Trophoblast cell (in vitro differentiated cells and primary cell): ENCODE measurements at regions not wholly inside any gene's neighbourhood (a gene's known extent, or its start where the extent isn't known, plus 50 kb on each side); places are given as distances from the start of the nearest gene placed in this dataset.
A peak's percentile ranks its signal among the peaks of the same experiment; 100 is the strongest.

Experiments used
- DNase-seq, 2 donors: peaks; one replicate each; pipeline ENCODE4 v3.0.0-alpha.2; 2016
- H2AFZ ChIP-seq: 2 replicates; pipeline ENCODE4 v1.6.1; 2013; ENCODE audit warnings: low read length, moderate library complexity, mild to moderate bottlenecking; ENCODE audit not compliant: insufficient read depth, poor library complexity
- H2AK5ac ChIP-seq: 2 replicates; pipeline ENCODE4 v1.6.1; 2013; ENCODE audit warnings: mild to moderate bottlenecking, low read length
- H2BK120ac ChIP-seq: 2 replicates; pipeline ENCODE4 v1.6.1; 2013; ENCODE audit warnings: low read length, mild to moderate bottlenecking, moderate library complexity; ENCODE audit not compliant: insufficient read depth, poor library complexity
- H2BK12ac ChIP-seq: 2 replicates; pipeline ENCODE4 v1.6.1; 2013; ENCODE audit warnings: mild to moderate bottlenecking, low read length, moderate library complexity
- H2BK5ac ChIP-seq: 2 replicates; pipeline ENCODE4 v1.6.1; 2013; ENCODE audit warnings: low read length, low read depth, moderate library complexity, mild to moderate bottlenecking; ENCODE audit not compliant: poor library complexity
- H3K14ac ChIP-seq: 2 replicates; pipeline ENCODE4 v1.6.1; 2013; ENCODE audit warnings: mild to moderate bottlenecking, low read length
- H3K18ac ChIP-seq: 2 replicates; pipeline ENCODE4 v1.6.1; 2013; ENCODE audit warnings: mild to moderate bottlenecking, low read length
- H3K23ac ChIP-seq: 2 replicates; pipeline ENCODE4 v1.6.1; 2013; ENCODE audit warnings: low read length
- H3K27ac ChIP-seq: 2 replicates; pipeline ENCODE4 v1.5.1; 2013; ENCODE audit warnings: low read depth, mild to moderate bottlenecking, inconsistent platforms, low read length, moderate library complexity
- H3K27me3 ChIP-seq: 2 replicates; pipeline ENCODE4 v1.6.1; 2013; ENCODE audit warnings: inconsistent platforms, mild to moderate bottlenecking, low read length, moderate library complexity; ENCODE audit not compliant: insufficient read depth
- H3K36me3 ChIP-seq, 2 experiments: 1 replicate in 1 of 2; 2 replicates in 1 of 2; pipeline ENCODE4 v1.6.1; 2013; ENCODE audit warnings: low read length in 2 of 2, mild to moderate bottlenecking in 2 of 2, moderate library complexity in 1 of 2; ENCODE audit not compliant: insufficient read depth in 2 of 2, control insufficient read depth in 1 of 2
- H3K4ac ChIP-seq: 2 replicates; pipeline ENCODE4 v1.6.1; 2013; ENCODE audit warnings: low read depth, mild to moderate bottlenecking, low read length, moderate library complexity
- H3K4me1 ChIP-seq, 2 experiments: 1 replicate in 1 of 2; 2 replicates in 1 of 2; pipeline ENCODE4 v1.6.1; 2013; ENCODE audit warnings: low read length in 2 of 2, mild to moderate bottlenecking in 2 of 2, moderate library complexity in 1 of 2; ENCODE audit not compliant: insufficient read depth in 2 of 2, control insufficient read depth in 1 of 2
- H3K4me2 ChIP-seq: 2 replicates; pipeline ENCODE4 v1.6.1; 2013; ENCODE audit warnings: inconsistent platforms, mild to moderate bottlenecking, low read length, moderate library complexity
- H3K4me3 ChIP-seq: 2 replicates; pipeline ENCODE4 v1.5.1; 2013; ENCODE audit warnings: mild to moderate bottlenecking, low read depth, low read length, inconsistent platforms
- H3K79me1 ChIP-seq: one replicate; pipeline ENCODE4 v1.6.1; 2013; ENCODE audit warnings: low read length
- H3K79me2 ChIP-seq: 2 replicates; pipeline ENCODE4 v1.6.1; 2013; ENCODE audit warnings: low read length, mild to moderate bottlenecking; ENCODE audit not compliant: control insufficient read depth, insufficient read depth, poor library complexity
- H3K9ac ChIP-seq: 2 replicates; pipeline ENCODE4 v1.6.1; 2013; ENCODE audit warnings: mild to moderate bottlenecking, low read length
- H3K9me3 ChIP-seq: 2 replicates; pipeline ENCODE4 v1.6.1; 2013; ENCODE audit warnings: low read depth, mild to moderate bottlenecking, control low read depth, inconsistent platforms, low read length; ENCODE audit not compliant: insufficient read depth
- H4K12ac ChIP-seq: 2 replicates; pipeline ENCODE4 v1.6.1; 2013; ENCODE audit warnings: low read depth, mild to moderate bottlenecking, low read length, moderate library complexity
- H4K8ac ChIP-seq: 2 replicates; pipeline ENCODE4 v1.6.1; 2013; ENCODE audit warnings: low read depth, mild to moderate bottlenecking, low read length, moderate library complexity
- H4K91ac ChIP-seq: one replicate; pipeline ENCODE4 v1.6.1; 2013; ENCODE audit warnings: low read depth, mild to moderate bottlenecking, low read length, moderate library complexity
- WGBS: extraction: QIAGEN DNeasy Blood & Tissue Kit; methylation state at CpG from one replicate; pipeline ENCODE4 v1.1.7; 2013; ENCODE audit warnings: missing lambda C conversion rate; ENCODE audit not compliant: insufficient read length, insufficient coverage; ENCODE audit errors: extremely low coverage; 5-methylcytosine and 5-hydroxymethylcytosine counted together

- peak overlapping the region; percentile 38 for H3K27ac ChIP-seq
- peak overlapping the region; percentile 9 for H2BK5ac ChIP-seq
- no peak overlapping the region for H4K12ac ChIP-seq
- no CpG with 5 or more reads among the region's 3 CpGs for WGBS
- no peak overlapping the region for H3K9ac ChIP-seq
- peak overlapping the region; percentile 2 for H3K14ac ChIP-seq
- no peak overlapping the region for H3K4me2 ChIP-seq
- no peaks in the 10 kb centered on the region for H3K9me3 ChIP-seq
- no peak overlapping the region for H2AFZ ChIP-seq
- H3K27me3 ChIP-seq = no peaks in the 10 kb centered on the region
- no peak overlapping the region for H3K4ac ChIP-seq
- H2AK5ac ChIP-seq = no peak overlapping the region
- H2BK120ac ChIP-seq = peak overlapping the region; percentile 9
- H4K91ac ChIP-seq = peak overlapping the region; percentile 31
- no peak overlapping the region for H3K23ac ChIP-seq
- H2BK12ac ChIP-seq = peak overlapping the region; percentile 34
- peak overlapping the region; percentile 0 for H4K8ac ChIP-seq
- H3K18ac ChIP-seq = no peak overlapping the region
- H3K4me3 ChIP-seq = no peak overlapping the region
- no peaks in the 10 kb centered on the region for H3K79me2 ChIP-seq
- H3K4me1 ChIP-seq = peaks cover 16 to 18% of the 10 kb centered on the region in 2 experiments
- DNase-seq = no peak
- H3K36me3 ChIP-seq = no peaks in the 10 kb centered on the region
- H3K79me1 ChIP-seq = peaks cover 8% of the 10 kb centered on the region
Observed at GRCh38 chr2:19818039-19818438, 83.7 kb downstream of the TTC32 start.

GRCh38 chr2:19815746-19816145 lies 86.0 kb downstream of the TTC32 start:
- H3K4me3 ChIP-seq = no peak overlapping the region
- no peak overlapping the region for H2AFZ ChIP-seq
- no peaks in the 10 kb centered on the region for H3K79me2 ChIP-seq
- no peak overlapping the region for H3K4me2 ChIP-seq
- H2BK120ac ChIP-seq = no peak overlapping the region
- no peak overlapping the region for H3K14ac ChIP-seq
- no peak overlapping the region for H3K23ac ChIP-seq
- no peaks in the 10 kb centered on the region for H3K36me3 ChIP-seq
- peaks cover 8% of the 10 kb centered on the region for H3K79me1 ChIP-seq
- H3K18ac ChIP-seq = no peak overlapping the region
- no peak overlapping the region for H3K9ac ChIP-seq
- no peak overlapping the region for H4K91ac ChIP-seq
- no peak overlapping the region for H3K4ac ChIP-seq
- no peak for DNase-seq
- no peak overlapping the region for H2BK5ac ChIP-seq
- H3K9me3 ChIP-seq = no peaks in the 10 kb centered on the region
- no peak overlapping the region for H2AK5ac ChIP-seq
- H3K27ac ChIP-seq = no peak overlapping the region
- no peak overlapping the region for H4K12ac ChIP-seq
- no CpG with 5 or more reads among the region's 1 CpG for WGBS
- no peaks in the 10 kb centered on the region for H3K27me3 ChIP-seq
- H3K4me1 ChIP-seq = peaks cover 16 to 18% of the 10 kb centered on the region in 2 experiments
- H4K8ac ChIP-seq = no peak overlapping the region
- H2BK12ac ChIP-seq = no peak overlapping the region

- Histone ChIP-seq H2BK12ac (no peak overlapping the region), H2BK5ac (no peak overlapping the region), H3K27me3 (no peaks in the 10 kb centered on the region), H3K9ac (no peak overlapping the region), H3K27ac (no peak overlapping the region), H3K4me1 (no peaks in the 10 kb centered on the region), H2AK5ac (no peak overlapping the region), H3K23ac (no peak overlapping the region), H3K4ac (no peak overlapping the region), H3K79me1 (no peaks in the 10 kb centered on the region), H3K18ac (no peak overlapping the region), H4K12ac (no peak overlapping the region), H3K9me3 (no peaks in the 10 kb centered on the region), H3K4me2 (no peak overlapping the region), H4K91ac (no peak overlapping the region), H3K4me3 (no peak overlapping the region), H3K79me2 (no peaks in the 10 kb centered on the region), H4K8ac (no peak overlapping the region), H2AFZ (no peak overlapping the region), H2BK120ac (no peak overlapping the region), H3K14ac (no peak overlapping the region), H3K36me3 (no peaks in the 10 kb centered on the region)
- WGBS = no CpG with 5 or more reads among the region's 5 CpGs
- DNase-seq = no peak
Observed at GRCh38 chr2:19812166-19812565, 89.6 kb downstream of the TTC32 start.

GRCh38 chr2:19811186-19811585 lies 90.6 kb downstream of the TTC32 start:
- Histone ChIP-seq H4K8ac (no peak overlapping the region), H2BK5ac (no peak overlapping the region), H3K79me2 (no peaks in the 10 kb centered on the region), H2BK12ac (no peak overlapping the region), H3K4me3 (no peak overlapping the region), H3K27ac (no peak overlapping the region), H4K12ac (no peak overlapping the region), H2BK120ac (no peak overlapping the region), H3K9ac (no peak overlapping the region), H3K4me2 (no peak overlapping the region), H3K79me1 (peaks cover 4% of the 10 kb centered on the region), H3K14ac (no peak overlapping the region), H3K23ac (no peak overlapping the region), H3K36me3 (no peaks in the 10 kb centered on the region), H2AK5ac (no peak overlapping the region), H3K9me3 (no peaks in the 10 kb centered on the region), H3K4me1 (peaks cover 0 to 3% of the 10 kb centered on the region in 2 experiments), H3K18ac (no peak overlapping the region), H3K27me3 (no peaks in the 10 kb centered on the region), H4K91ac (no peak overlapping the region), H2AFZ (no peak overlapping the region), H3K4ac (no peak overlapping the region)
- no peak for DNase-seq
- no CpG with 5 or more reads among the region's 6 CpGs for WGBS
